GM19395 (cell line): ENCODE measurements at regions not wholly inside any gene's neighbourhood (a gene's known extent, or its start where the extent isn't known, plus 50 kb on each side); places are given as distances from the start of the nearest gene placed in this dataset.
"Not testable (repeated sequence)": the region's sequence is repeated elsewhere in the genome, so short reads cannot be mapped to it uniquely, and the experiment has no call there.

Experiments
- ATAC-seq: cut with Tn5 transposase; IDR thresholded peaks from one replicate; pipeline ENCODE4 v1.9.1; 2021; ENCODE audit warnings: mild to moderate bottlenecking, moderate library complexity; ENCODE audit not compliant: unreplicated experiment

GRCh38 chr3:177906126-177906511 is 630.1 kb upstream of the KCNMB2 start:
- ATAC-seq = no peak

DNA sequence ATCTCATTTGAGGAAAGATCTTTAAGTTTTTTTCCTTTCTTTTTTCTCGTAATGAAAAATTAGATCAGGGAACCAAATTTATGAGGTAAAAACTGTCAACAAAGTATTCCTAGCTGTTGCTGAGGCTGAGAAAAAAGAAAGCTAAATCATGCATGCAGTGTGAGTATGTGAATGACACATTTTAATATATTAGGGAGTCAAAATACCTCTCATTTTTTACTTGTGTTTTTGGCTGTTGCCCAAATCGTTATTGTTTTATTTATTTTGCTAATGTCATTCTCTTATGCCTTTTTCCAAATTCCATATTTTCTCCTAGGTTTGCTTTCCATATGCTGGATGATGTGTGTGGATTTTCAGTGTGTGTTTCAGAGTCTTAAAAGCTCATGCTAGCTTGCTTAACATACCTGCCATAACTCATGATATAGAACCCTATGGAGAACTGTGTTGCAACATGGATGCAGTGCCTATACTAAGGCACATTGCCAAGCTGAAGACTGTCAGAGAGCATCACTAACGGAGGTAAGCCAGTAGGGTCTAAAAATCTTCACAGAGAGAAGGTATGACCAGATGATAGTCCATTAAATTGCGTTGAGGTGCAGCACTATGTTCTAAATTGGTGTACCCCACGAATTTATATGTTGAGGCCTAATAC is 629.5 kb upstream of the KCNMB2 start:
- no peak for ATAC-seq

GRCh38 chr3:177909530-177909929 is 626.7 kb upstream of the KCNMB2 start:
- not testable (repeated sequence) for ATAC-seq

DNA sequence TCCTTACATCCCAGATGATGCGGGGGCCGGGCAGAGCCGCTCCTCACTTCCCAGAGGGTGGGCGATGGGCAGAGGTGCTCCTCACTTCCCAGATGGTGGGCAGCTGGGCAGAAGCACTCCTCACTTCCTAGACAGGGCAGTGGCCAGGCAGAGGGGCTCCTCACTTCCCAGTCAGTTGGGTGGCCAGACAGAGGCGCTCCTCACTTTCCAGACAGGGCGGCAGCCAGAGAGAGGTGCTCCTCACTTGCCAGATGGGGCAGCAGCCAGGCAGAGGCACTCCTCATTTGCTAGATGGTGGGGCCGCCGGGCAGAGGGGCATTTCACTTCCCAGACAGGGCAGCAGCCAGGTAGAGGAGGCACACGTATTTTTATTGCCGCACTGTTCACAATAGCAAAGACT is 622.0 kb upstream of the KCNMB2 start:
- ATAC-seq = no peak

DNA sequence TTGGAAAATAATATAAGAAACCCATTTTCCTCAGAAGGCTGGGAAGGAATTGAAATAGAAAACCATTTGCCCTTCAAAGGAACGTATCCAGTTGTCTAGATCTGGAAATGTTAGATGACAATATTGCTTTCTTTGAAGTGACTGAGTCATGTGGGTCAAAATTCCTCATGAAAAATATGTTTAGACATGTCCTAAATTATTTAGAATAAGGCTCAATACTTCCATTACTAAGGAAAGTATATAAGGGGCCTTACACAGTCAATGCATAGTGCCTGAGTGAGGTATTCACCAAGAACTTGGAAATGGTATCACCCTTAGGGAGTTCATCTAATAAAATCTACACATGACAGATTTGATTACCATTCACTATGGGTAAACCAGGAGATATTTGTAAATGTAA is 619.8 kb upstream of the KCNMB2 start:
- ATAC-seq = no peak

GRCh38 chr3:177917234-177917861 is 618.9 kb upstream of the KCNMB2 start:
- ATAC-seq = no peak

DNA sequence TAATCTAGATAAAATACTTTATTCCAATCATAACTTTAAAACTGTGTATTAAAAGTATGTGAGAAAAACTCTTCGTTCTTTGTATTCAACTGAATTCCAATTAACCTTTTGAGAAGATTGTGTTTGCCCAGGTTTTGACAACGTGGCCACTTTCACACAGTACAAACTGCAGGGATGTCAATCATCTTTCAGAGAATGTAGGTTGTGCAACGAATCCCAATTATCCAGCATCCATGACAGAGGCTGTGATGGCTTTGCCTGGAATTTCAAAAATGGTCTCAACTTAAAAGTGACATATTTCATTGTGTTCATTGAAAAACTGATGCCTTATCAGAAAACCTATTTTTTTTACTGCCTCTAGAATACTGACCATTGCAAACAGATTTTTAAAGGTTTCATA is 615.1 kb upstream of the KCNMB2 start:
- ATAC-seq = no peak

- ATAC-seq = no peak
These were observed 612.0 kb upstream of the KCNMB2 start for GRCh38 chr3:177924261-177924660.

DNA sequence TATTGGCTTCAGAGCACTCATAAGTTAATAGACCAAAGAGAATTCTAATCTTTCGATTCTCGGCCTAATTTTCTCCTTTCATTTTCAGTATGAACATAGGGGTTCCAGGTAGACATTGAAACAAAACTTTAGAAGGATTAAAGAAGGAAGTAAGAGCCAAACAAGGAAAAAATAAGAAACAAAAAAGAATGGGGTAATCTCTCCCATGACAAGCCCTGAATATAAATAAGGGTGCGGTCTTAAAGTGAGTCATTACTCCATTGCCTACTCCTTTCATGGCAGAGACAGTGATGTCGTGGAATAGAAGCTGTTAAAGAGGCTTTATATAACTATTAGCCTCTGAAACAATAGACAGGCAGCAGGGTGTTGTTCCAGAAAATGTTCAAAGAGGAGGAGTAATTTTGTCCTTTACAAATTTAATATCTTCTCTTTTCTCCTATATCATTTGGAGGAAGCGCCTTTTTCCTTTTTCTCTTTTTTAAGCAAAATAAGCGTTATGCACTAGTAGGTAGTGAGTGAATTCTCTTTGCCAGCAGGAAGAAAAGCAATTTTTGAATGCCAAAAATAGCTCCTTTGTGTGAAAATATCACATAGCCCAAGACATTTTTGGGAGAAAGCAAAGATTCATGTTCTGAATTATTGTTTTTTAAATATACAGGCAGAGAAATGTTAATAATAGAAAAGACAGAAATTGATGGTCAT is 607.9 kb upstream of the KCNMB2 start:
- ATAC-seq = peak; percentile 94

GRCh38 chr3:177929310-177929709 is 606.9 kb upstream of the KCNMB2 start:
- no peak for ATAC-seq

DNA sequence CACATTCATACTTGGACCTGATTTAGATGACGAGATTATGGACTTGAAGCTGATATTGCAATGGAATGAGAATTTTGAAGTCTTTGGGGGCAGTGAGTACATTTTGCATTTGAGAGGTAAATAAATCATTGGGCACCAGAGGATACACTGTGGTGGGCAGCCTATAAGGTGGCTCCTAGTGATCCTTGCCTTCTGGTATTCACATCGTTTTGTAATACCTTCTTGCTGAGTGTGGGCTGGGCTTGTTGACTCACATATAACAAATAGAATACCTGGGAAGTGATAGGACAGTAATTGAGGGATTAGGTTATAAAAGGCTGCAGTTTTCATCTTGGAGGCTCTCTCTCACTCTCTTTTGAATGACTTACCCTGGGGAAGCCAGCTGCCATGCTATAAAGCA is 605.5 kb upstream of the KCNMB2 start:
- ATAC-seq = no peak

GRCh38 chr3:177931346-177931745 is 604.9 kb upstream of the KCNMB2 start:
- ATAC-seq = no peak

- ATAC-seq = no peak
These were observed 603.9 kb upstream of the KCNMB2 start for GRCh38 chr3:177932346-177932745.

DNA sequence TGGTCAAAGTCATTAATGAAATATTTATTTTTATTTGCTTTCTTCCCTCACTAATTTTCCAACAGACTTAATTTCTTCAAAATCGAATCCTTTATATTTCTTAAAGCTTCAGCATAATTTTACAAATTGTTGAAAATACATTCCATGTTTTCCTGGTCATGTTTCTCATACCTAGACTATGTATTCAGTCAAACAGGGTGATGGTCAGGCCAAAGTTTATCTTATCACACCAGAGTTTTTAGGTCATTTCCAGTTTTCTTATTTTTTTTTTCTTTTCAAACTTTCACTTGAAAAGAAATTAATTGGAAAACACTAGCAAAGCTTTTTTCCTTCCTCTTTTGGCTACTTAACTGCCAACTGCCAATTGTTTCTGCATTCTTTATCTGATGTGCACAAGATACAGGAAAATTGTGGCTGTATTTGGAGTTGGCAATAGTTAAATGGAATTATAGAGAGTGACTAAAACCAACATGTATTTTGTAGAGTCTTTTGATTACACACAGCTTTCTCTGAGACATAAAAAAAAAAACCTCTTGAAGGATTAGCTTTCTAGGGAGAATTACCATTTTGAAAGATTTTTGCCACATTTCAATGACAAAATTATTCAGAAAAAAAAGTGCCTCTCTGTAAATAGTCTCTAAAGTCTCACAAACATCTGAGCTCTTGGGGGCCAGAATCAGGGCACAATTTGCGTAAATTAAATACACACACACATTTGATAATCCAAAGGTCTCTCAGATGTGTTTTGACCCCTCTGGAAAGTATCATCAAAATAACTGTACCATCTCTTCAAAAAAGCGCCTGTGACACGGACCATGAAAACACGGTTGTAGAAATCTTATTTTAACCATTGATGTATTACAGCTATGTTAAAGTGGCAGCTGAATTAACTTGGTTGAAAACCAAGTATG is 603.2 kb upstream of the KCNMB2 start:
- no peak for ATAC-seq

DNA sequence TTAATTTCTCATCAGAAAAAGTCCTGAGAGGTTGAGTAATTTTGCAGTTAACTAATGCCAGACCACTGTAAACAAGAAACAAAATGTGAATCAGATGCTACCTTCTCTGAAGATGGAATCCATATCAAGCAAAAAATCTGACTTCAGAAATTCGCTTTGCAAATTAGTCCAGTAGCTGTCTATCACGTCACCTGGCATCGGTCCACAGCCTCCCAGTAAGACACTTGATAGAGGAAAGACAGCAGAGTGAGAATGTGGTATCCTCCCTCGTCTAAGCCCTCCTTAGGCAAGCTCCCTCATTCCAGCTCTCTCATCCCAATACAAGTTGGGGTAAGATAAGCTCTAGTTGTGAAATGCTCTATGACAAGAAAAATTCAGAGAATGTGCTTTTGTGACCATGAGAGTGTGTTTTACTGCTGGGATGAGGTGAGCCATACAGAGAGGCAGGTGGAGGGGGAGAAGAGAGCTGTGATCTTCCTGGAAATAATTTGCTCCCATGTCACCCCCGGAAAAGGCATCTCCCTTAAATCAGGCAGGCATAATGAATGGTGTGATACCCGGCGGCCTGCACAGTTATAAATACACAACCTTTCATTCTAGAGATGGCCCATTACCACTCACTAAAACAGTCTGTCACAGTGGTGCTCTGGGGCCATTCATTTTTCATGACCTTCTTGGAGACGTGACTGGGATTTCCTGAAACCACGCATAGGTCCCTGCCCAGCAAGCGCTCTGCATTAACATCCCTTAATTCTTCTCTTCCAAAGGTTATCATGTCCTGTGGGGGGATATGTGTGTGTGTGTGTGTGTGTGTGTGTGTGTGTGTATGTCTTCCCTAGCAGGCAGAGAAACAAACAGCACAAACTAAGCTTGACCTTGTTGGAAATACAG is 602.0 kb upstream of the KCNMB2 start:
- ATAC-seq = no peak

- ATAC-seq = no peak
These were observed 601.2 kb upstream of the KCNMB2 start for GRCh38 chr3:177935047-177935446.

- ATAC-seq = no peak
These were observed 599.5 kb upstream of the KCNMB2 start for GRCh38 chr3:177936721-177937120.

DNA sequence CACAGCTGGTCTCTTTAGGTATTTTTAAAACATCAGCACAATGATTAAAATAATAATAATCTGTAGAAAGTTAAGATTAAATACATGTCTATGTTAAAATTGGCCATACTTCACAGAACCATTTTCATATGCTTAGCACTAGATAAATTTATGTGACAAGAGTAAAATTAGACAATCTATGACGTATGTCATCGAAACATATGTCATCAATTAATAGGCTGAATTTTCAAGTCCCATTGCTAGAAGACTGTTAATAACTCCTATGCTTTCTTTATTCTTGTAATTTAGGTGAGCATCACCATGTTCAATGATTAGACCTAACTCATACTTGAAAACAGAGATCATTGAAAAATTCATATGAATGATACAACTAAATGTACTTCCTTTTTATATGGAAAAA is 593.3 kb upstream of the KCNMB2 start:
- no peak for ATAC-seq

DNA sequence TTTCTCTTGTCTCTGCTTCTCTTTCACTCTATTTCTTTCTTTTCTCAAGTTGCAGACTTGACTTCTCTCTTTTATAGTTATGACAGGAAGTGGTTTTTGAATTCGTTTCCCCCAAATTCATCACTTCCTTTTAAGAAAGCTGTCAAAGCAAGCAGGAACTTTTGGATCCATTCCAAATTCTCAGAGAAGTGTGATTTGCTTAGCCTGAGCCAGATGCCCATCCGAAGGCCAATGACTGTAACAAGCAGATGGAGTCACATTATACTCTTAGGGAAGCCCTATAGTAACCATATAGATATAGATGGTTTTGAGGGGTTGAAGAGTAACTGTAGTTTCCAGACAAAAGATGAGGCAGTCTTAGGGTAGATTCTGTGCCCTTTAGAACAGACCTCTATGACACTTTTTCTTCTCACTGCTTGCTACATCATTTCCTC is 592.0 kb upstream of the KCNMB2 start:
- ATAC-seq = no peak

- no peak for ATAC-seq
These were observed 590.2 kb upstream of the KCNMB2 start for GRCh38 chr3:177946048-177946447.
